ENCODE measurements at regions not wholly inside any gene's neighbourhood (a gene's known extent, or its start where the extent isn't known, plus 50 kb on each side); places are given as distances from the start of the nearest gene placed in this dataset.

DNA sequence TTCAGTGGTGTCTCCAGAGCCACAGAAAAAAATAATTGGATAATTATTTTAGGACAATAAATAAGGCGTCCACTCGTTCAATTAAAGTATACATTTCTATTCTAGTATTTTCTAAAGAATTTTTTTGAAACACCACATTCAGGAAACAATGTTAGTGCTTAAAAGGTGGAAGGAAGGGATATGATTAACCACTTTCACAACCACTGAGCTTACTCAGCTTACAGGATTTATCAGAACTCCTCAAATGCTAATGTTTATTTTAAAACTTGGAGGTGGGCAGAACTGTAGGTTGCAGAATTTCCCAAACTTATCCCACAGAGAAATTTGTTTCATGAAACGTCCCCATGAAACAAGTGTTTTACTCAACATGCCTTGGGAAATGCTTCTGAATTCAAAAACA, 54.3 kb upstream of the MAGEB2 start:
- TF ChIP-seq, protein P1, sequence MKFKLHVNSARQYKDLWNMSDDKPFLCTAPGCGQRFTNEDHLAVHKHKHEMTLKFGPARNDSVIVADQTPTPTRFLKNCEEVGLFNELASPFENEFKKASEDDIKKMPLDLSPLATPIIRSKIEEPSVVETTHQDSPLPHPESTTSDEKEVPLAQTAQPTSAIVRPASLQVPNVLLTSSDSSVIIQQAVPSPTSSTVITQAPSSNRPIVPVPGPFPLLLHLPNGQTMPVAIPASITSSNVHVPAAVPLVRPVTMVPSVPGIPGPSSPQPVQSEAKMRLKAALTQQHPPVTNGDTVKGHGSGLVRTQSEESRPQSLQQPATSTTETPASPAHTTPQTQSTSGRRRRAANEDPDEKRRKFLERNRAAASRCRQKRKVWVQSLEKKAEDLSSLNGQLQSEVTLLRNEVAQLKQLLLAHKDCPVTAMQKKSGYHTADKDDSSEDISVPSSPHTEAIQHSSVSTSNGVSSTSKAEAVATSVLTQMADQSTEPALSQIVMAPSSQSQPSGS (CRISPR knock-in tag; IDR thresholded peaks at IDR 0.05): no peak
- no peak for TF ChIP-seq ELF1 (CRISPR knock-in tag; IDR thresholded peaks at IDR 0.05)
- no peak for TF ChIP-seq KDM1A (CRISPR knock-in tag; IDR thresholded peaks at IDR 0.05)
- no peak for TF ChIP-seq ZSCAN30 (CRISPR knock-in tag; IDR thresholded peaks at IDR 0.05)
- no peak for TF ChIP-seq NR3C1 (CRISPR knock-in tag; IDR thresholded peaks at IDR 0.05)
- no peak for TF ChIP-seq ASH2L (IDR thresholded peaks at IDR 0.05; ENCODE audit: insufficient read length, low read depth, low read length)
- no peak for TF ChIP-seq U2AF1 (optimal IDR thresholded peaks at IDR 0.05; ENCODE audit: low read depth, low read length)
- TF ChIP-seq FOXJ3 (CRISPR knock-in tag; IDR thresholded peaks at IDR 0.05; ENCODE audit: borderline replicate concordance): no peak
- no peak for TF ChIP-seq ZNF263 (CRISPR knock-in tag; IDR thresholded peaks at IDR 0.05)
- TF ChIP-seq SUZ12 (IDR thresholded peaks at IDR 0.05; ENCODE audit: low read depth, low read length): no peak
- no peak for TF ChIP-seq STAT5B (CRISPR knock-in tag; IDR thresholded peaks at IDR 0.05)
- TF ChIP-seq ZNF121 (CRISPR knock-in tag; IDR thresholded peaks at IDR 0.05): no peak
- TF ChIP-seq TAF1 (CRISPR knock-in tag; IDR thresholded peaks at IDR 0.05): no peak

All from HepG2 (cell line).